Embryonic facial prominence (tissue), 1 donor: ENCODE measurements at regions not wholly inside any gene's neighbourhood (a gene's known extent, or its start where the extent isn't known, plus 50 kb on each side); places are given as distances from the start of the nearest gene placed in this dataset.

Experiments used
- DNase-seq: peaks from one replicate; pipeline ENCODE4 v3.0.0-alpha.2; 2016; ENCODE audit errors: extremely low spot score

DNA sequence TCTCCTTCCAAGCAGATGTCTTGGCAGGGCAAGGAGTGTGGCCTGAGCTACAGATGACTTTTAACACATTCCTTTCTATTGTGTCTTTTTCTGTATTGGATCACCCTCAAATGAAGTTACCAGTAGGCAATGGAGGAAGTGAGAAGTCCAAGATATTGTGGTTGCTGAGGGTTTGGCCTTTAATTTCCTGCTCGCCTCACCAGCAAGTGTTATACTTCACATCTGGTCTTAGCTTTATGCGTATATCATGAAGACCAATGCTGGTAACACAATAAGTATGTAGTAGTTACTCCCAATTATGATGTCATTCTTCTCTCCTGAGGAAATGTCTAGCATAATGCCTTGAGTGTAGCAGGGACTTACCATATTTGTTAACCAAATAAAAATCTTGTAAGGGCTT lies 179.9 kb downstream of the ZIC1 start:
- DNase-seq = no peak

DNA sequence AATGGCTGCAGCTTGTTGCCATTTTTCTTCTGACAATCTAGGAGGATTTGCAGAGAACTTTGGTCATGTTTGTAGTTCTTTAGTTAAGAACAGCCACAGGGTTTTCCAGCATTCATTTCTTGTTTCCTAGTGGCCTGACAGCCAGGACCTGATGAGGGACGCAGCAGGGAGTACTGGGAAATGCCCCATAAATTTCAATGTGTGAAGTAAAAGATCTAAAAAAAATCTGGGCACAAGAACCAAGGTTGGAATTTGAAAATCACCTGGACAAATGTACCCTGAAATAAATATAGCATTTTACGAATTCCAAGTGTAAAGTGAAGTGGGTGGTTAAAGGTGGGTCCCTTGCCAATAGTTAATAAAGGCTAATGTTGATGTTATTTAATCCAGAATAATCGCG lies 195.0 kb downstream of the ZIC1 start:
- DNase-seq = no peak

DNA sequence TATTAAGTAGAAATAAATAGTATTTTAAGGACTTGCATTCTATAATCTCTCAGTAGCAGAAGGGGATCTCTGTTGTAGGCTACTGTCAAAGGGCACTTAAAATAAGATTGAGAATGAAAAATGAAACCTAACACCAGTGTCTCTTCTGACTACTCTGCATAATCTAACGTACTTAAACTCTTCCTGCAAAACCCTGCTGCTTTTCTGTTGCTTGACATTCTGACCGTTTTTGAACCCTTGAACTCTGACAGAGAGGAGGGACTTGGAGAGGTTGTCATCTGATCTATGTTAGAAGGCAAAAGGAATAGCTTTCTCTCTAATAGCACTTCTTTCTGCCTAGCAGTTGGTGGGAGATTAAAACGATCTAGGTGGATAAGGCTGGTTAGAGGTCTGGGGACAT lies 204.6 kb downstream of the ZIC1 start:
- DNase-seq = no peak

DNA sequence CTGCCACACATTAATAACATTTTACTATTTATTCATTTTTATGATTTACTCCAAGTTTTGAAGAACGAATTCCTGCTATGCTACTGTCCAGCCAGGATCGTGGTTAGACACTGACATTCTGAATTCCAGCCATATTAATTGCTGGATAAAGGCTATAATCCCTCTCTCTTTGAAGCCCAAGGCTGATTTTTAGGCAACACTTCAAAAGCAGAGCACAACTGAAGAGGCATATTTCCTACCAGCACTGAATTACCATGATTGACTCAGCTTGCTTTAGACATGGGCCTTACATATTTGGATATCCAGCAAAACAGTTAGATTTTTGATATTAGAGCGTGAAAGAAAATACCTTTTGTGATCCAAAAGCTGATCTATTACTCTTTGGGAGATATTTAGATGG lies 205.0 kb downstream of the ZIC1 start:
- DNase-seq = no peak

DNA sequence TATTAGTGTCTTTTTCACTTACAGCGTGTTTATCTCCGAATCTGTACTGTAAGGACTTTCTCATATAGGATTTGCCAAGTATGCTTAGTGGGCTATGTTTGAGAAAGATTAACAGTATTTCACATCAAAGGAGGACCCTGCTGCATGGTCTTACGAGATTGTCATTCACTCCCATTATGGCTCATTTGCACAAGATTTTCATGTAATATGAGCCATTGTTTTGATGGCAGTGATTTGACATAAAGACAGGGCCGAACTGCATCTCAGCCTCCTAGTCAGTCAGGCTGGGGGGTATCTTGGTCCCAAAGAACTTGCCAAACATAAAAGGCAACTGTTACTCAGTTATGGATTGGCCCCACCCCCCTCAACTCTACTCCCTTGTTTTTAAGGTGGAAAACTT lies 205.9 kb downstream of the ZIC1 start:
- DNase-seq = no peak

DNA sequence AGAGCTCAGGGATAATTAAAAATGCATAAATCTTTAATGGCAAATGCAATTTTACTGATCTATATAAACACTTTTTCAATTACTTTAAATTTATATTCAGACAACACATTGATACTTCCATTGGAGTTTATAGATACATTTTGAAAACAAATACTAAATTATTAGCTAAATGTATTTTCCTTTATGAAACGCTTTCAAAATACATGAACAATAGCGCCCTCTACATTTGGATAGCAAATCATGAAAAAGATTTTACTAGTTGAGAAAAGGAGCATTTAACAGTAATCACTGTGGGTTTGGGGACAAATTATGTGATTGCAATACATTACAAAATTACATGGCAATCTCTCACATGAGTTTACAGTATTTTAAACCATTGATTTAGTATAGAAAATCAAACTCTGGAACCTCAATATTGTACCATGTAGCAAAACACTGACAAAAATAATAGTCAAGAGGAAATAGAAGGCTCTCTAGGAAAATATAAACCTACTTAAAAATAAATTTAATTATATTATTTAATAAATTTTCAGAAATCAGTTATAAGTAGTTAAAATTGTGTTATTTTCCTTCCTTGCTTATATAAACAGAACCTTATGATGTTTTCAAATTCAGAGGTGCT lies 207.9 kb downstream of the ZIC1 start:
- DNase-seq = no peak

DNA sequence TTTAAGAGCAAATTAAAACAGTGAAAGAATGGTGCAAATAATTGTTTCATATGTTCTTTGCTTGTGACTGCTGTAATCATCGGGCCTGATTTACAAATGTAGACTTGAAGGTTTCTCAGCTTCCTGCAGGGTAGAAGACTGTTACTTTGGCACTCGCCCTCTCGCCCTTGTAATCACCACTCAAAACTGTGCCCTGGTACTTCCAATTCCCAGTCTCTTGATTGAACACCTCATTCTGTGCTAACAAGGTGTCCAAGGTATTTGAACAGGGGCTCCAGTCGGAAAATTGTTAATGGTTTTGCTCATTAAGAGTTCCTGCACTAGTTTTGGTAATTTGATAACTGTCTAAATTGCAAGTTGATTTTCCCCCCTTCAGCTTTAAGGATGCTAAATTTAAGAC lies 209.5 kb downstream of the ZIC1 start:
- DNase-seq = no peak

DNA sequence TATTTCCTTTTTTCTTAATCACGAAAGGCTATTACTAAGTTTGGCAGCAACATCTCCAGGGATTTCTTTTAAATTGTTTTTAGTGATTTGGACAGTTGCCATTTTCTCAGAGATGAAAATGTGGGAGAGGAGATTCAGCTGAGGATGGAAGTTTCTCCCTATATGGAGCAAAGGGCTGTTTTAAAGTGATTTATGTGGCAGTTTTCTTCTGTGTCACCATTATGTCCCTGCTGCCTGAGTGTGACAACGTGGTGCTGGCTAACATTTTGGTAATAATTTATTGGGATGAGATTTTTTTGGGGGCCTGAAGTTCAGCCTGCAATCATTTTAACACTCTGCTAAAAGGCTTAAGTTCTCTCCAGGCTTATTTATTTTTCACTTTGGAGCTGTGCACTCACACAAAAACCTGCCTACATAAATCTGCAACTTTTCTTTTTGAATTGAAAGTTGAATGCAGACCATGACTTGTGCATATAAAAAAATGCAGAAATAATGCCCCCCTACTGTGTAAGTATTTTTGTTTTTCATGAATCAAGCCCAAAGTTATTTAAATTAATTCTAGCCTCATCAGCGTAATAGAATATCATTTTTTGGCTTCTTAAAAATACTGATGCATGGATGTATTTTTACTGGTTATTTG lies 210.9 kb downstream of the ZIC1 start:
- no peak for DNase-seq

DNA sequence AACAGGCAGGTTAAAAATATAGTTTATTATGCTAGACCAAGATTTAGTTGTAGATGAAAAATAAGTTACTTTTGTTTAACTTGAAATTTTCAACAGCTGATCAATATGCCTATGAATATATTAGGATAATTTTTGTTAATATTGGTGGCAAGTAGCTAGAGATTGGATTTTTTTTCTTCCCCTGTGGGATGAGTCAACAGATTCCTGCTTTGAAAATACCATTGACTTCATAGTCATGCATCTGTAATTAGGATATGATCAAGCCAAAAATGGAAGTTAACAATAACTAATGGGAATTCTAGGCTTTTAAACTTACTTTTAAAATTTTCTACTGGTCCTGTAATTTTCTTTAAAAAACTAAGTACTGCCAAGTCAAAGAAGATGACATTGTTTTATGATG lies 211.7 kb downstream of the ZIC1 start:
- DNase-seq = no peak

DNA sequence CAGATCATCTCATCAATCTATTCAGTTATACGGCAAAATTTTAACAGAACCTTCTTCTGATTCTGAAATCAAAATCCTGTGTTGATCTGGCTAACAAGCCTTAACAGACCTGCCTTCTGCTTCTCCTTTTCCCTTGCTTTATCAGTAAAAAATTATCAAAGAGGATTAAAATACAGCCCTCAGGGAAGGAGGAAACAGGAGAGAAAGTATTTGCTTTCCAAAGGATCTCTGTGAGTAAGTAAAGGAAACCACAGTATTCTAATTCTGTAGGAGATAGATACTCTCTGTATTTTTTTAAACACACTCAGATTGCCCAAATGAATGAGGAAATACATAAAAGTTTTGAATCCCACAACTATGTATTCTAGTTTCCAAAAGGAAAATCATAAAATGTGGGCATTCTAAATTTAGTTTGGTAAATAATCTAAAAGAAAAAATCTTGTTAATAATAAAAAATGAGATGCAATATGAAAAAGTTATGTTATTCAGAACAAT lies 221.8 kb downstream of the ZIC1 start:
- no peak for DNase-seq

DNA sequence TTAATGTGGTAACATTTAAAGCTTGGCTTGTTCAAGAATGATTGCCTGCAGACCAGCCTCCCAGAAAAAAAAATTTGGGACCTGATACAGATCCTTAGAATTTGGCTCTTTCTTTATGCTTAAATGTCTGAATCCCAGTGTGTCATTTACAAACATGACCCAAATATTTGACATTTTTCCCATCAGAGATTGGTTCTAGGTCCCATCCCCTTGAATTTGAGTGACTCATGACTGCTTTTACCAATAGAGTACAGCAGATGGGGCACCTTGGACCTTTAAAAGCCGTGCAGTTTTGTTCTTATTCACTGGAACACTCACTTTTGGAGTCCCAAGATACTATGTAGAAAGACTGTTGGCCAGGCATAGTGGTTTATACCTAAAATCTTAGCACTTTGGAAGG lies 231.6 kb downstream of the ZIC1 start:
- no peak for DNase-seq

DNA sequence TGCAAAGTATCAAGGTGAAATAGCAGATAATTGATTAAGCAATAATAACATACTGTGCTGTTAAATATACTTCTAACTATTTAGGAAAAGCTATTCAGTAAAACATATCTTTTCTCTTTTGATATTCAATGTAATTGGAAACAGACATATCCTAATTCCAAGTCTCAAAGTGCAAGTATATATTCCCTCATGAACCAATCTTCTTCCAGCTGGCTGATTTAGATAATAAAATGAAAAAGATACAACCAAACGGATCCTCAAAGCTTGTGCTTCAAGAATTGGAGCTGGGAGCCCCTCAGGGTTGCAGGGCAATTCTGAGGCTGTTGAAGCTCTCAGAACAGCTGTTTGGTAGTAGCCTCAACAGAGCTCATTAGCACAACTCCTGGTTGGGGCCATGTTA lies 236.6 kb downstream of the ZIC1 start:
- no peak for DNase-seq

DNA sequence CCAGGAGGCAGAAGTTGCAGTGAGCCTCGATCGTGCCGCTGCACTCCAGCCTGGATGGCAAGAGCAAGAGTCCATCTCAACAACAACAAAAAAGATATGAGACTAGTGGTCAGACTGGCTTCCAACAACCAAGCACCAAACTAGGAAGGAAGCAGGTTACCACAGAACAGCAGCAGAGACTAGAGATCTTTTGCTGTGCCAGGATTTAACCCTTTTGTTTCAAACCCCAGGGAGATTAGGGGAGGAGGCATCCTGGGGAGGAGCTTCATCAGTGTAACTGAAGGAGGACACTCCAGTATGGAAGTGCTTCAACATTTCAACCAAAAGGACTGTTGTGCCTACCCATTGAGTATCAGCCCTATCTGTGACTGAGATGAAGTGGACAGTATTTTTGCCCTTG lies 240.3 kb downstream of the ZIC1 start:
- no peak for DNase-seq

DNA sequence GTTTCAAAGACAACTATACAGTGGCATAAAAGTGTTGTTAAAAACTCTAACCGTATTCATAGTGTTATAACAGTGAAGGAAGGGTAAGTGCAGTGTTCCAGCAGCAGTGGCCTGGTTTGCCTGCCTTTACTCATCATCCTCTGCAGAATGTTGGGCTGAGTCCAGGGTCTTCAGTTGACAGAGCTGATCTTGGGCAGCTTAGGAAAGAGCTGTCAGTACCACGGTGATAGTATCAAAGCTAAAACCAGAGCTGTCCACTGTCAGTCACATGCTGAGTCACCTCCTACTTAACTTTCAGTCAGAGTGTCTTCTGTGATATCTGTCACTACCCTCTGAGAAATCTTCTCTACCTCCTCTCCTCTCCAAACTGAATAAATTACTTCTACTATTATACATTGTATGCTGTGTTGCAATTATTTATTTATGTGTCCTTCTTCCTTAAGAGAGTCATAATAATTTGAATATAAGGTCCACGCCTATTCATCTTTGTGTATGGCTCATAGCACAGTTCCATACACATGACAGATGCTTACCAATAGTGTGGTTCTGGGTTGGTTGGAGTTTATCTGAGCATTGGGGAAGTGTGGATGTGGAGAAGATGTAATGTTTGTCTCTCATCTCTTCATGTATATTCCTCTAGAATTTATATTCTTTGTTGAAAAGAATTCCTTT lies 242.1 kb downstream of the ZIC1 start:
- no peak for DNase-seq

DNA sequence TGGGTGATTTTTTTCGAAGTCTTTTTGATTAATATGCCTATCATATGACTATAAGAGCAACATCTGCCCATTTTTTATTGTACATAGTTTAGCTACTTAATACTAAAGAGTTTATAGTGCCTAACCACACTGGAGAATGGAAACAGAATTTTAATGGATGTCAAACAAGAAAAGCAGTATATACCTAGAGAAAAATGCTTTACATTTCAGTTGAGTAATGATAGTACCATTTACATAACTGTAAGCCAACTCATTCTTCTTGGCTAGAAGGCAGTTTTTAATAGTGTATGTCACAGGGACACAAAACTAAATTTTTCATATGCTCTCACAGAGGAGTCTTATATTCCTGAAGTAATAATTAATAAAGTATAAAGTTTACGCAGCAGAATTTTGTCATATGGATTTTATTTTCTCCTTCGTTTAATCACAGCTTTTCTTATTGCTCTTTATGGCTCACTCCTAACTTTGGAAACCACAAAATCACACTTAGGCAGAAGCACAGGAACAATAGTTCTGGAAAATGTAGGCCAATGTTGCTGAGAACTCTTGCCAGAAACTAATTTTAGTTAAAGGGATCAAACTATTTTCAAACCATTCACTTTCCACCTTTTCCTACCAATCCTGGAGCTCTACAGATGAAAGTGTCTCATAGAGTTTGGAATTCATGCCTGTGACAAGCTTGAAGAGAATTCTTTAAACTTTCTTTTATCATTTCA lies 243.6 kb downstream of the ZIC1 start:
- DNase-seq = no peak

DNA sequence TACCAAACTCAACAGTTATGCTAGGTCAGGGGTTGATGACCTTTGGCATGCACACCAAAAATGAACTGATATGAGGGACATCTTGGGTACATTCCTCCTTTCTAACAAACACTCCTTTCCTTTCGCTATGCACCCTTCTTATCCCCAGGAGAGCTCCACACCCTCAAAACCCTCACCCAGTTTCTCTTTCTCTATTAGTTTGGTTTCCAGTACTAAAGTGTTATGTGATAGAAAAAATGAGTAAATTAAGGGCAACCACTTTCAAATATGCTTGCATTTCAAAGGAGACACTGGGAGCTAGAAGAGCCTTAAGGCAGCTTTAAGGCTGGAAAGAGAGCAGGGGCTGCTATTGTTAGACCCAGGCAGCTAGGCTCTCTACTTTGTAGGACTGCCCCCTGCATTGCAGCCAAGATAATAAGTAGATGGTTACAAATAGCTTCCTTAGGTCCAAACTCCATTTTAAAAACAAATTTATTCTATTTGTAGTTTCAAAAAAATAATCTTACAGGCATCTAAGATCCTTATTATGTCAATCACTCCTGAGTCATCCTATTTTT lies 244.3 kb downstream of the ZIC1 start:
- no peak for DNase-seq

DNA sequence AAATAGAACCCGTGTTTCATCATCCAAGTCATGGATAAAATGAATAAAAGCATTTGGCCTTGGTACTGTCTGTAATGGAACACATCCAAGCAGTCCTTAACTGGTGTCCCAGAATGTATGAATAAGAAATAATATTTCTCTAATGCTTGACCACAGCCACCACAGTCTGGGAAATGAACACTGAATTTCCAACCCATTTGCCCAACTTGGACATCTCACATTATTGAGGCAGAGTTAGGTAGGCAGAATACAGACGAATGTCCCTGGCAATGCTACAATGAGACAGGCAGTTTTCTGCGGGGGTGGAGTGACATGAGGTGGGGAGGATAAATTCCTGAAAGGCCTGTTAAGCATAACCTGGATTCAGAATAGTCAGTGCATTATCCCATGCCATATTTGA lies 245.7 kb downstream of the ZIC1 start:
- DNase-seq = no peak

DNA sequence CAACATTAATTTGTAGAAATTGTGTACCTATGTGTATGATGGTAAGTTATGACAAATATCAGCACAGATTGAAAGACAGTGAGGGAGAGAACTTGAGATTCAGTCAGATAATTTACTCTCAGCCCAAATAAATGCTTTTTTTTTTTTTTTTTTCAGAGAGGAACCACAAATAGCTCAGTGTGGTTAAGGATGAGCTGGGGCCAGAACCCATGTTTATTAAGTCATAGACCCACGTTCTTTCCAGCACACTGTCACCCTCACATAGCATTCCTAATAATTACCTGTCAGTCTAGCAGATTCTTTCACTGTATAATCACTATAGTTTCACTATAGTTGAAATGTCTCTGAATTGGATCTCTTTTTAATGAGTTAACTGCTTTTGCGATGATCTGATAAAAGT lies 246.1 kb downstream of the ZIC1 start:
- no peak for DNase-seq

DNA sequence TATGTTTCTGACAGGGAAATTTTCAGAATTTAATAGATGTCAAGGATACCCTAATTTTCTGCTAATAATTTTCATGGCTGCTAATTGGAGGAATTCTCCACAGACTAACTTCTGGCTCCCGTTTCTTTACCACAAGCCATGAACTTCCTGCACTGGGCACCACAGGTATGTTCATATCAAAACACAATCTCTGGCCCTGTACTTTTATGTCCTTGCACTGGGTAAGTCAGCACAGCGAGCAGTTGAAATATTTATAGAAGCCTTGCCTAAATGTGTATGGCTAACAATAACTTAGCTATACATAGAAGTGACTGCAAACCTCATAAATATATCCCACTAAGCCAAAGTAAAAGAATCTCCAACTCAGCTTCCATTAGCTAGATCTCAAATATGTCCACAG lies 246.9 kb downstream of the ZIC1 start:
- no peak for DNase-seq

DNA sequence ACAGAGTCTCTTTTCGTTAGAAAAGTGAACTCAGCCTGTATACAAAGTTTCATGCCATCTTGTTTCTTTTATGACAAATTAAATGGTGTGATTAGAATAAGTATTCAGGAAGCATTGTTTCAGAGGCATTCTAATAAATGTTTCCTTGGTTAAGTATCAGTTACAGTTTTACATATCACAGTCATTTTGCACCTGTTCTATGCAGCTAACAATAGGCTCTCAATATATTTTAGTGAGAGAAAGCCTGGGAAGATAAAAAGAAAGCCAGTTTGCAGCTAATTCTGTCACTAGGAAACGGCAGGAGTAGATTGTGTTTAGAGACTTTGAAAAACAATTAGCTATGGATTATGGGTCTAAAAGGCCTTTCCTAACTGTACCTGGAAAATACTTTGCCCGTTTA lies 252.8 kb downstream of the ZIC1 start:
- DNase-seq = no peak

DNA sequence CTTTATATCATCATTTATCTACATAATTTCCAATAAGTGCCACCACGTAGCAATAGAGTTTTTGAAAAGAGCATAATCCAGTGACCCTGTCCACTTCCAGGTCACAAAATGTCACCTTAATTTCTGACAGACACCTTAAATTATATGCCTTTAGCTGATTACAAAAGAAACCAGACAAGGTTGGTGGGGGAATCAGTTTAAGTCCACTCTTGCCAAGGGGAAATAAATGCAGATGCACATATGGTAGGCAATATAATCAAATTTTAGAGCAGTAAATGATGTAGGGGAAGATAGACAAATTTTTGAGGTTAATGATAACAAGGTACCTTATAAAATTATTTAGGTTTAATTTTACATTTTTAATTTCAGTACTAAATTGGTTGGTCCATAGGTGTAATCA lies 253.5 kb downstream of the ZIC1 start:
- DNase-seq = no peak

DNA sequence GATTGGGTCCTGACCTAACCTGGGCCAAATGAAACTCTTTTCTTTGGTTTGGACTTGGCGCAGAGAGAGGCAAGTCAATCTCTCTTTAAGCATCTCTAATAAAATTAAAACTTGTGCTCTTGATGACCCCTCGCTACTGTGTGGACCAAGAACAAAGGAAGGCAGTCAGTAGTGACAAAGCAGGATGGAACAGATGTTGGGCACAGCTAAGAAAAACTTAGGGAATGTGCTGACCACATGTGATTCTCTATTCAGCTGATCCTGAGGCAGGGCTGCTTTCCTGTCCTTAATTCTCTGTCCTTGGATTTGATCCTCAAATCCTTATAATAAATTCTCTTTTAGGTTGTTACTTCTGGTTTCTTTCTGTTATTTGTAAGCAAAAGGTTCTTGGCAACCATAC lies 259.9 kb downstream of the ZIC1 start:
- no peak for DNase-seq
